Lower leg skin (tissue), 3 donors: ENCODE measurements at regions not wholly inside any gene's neighbourhood (a gene's known extent, or its start where the extent isn't known, plus 50 kb on each side); places are given as distances from the start of the nearest gene placed in this dataset.

ENCODE experiments used
- POLR2A ChIP-seq, 2 donors: fragments of 450-650 bp; IDR thresholded peaks; one replicate each; pipeline ENCODE4 v1.6.1; 2016 to 2017; ENCODE audit warnings: antibody characterized with exemption in 2 of 2, mild to moderate bottlenecking in 1 of 2, moderate library complexity in 1 of 2
- TF ChIP-seq, protein P1 (sequence below), 3 donors: fragments of 450-650 bp; IDR thresholded peaks; one replicate each; pipeline ENCODE4 v1.5.1; 2016; ENCODE audit warnings: antibody characterized with exemption in 3 of 3, mild to moderate bottlenecking in 3 of 3, moderate library complexity in 2 of 3

GRCh38 chr1:30008372-30008997, 714.9 kb downstream of the MATN1 start:
- TF ChIP-seq, protein P1, sequence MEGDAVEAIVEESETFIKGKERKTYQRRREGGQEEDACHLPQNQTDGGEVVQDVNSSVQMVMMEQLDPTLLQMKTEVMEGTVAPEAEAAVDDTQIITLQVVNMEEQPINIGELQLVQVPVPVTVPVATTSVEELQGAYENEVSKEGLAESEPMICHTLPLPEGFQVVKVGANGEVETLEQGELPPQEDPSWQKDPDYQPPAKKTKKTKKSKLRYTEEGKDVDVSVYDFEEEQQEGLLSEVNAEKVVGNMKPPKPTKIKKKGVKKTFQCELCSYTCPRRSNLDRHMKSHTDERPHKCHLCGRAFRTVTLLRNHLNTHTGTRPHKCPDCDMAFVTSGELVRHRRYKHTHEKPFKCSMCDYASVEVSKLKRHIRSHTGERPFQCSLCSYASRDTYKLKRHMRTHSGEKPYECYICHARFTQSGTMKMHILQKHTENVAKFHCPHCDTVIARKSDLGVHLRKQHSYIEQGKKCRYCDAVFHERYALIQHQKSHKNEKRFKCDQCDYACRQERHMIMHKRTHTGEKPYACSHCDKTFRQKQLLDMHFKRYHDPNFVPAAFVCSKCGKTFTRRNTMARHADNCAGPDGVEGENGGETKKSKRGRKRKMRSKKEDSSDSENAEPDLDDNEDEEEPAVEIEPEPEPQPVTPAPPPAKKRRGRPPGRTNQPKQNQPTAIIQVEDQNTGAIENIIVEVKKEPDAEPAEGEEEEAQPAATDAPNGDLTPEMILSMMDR (IDR thresholded peaks at IDR 0.05) = no peak
- TF ChIP-seq POLR2A (IDR thresholded peaks at IDR 0.05) = no peak
